Esophagus squamous epithelium (tissue), 5 donors: ENCODE measurements at regions not wholly inside any gene's neighbourhood (a gene's known extent, or its start where the extent isn't known, plus 50 kb on each side); places are given as distances from the start of the nearest gene placed in this dataset.

Experiments
- DNase-seq: peaks from one replicate; lab custom pipeline; 2025; lab: John Stamatoyannopoulos, UW
- H3K27ac ChIP-seq, 4 donors: fragments of 200-600 bp; sonication (generic); one replicate each; pipeline ENCODE4 v1.5.1; 2016 to 2019; ENCODE audit warnings: mild to moderate bottlenecking in 1 of 4
- H3K27me3 ChIP-seq, 4 donors: fragments of 200-600 bp; sonication (generic); 1 replicate in 3 of 4; 2 replicates in 1 of 4; pipeline versions ENCODE4 v1.5.1 to v1.6.0; 2017 to 2021; ENCODE audit warnings: antibody characterized with exemption in 1 of 4
- H3K36me3 ChIP-seq, 3 donors: fragments of 200-600 bp; sonication (generic); one replicate each; pipeline ENCODE4 v1.5.1; 2016 to 2019
- H3K4me1 ChIP-seq, 3 donors: fragments of 200-600 bp; sonication (generic); one replicate each; pipeline ENCODE4 v1.5.1; 2017 to 2019
- H3K4me3 ChIP-seq, 4 donors: fragments of 200-600 bp; sonication (generic); 1 replicate in 3 of 4; 2 replicates in 1 of 4; pipeline ENCODE4 v1.5.1; 2016 to 2019; ENCODE audit warnings: mild to moderate bottlenecking in 2 of 4, moderate library complexity in 1 of 4
- H3K9me3 ChIP-seq, 3 donors: fragments of 200-600 bp; sonication (generic); one replicate each; pipeline ENCODE4 v1.5.1; 2016 to 2019
- CTCF ChIP-seq, 6 experiments: fragments of 450-650 bp in 4 of 6; fragments of 200-600 bp in 2 of 6; sonication (generic) in 2 of 6; IDR thresholded peaks; one replicate each; pipeline ENCODE4 v1.5.1; 2016 to 2019; ENCODE audit warnings: antibody characterized with exemption in 6 of 6, mild to moderate bottlenecking in 4 of 6, moderate library complexity in 4 of 6
- POLR2A ChIP-seq, 4 donors: fragments of 450-650 bp; IDR thresholded peaks; one replicate each; pipeline ENCODE4 v1.6.1; 2017; ENCODE audit warnings: antibody characterized with exemption in 4 of 4, mild to moderate bottlenecking in 4 of 4, moderate library complexity in 3 of 4
- WGBS, 2 donors: methylation state at CpG; one replicate each; pipeline ENCODE4 v1.1.5; 2018; 5-methylcytosine and 5-hydroxymethylcytosine counted together
- intact Hi-C: fragments of 100-400 bp; cut with DNase I; formaldehyde crosslinking; loops from one replicate; pipeline ENCODE4 v1.15.0; 2022
- donor health status: DM: yes; HTN: yes; CAD: no.

DNA sequence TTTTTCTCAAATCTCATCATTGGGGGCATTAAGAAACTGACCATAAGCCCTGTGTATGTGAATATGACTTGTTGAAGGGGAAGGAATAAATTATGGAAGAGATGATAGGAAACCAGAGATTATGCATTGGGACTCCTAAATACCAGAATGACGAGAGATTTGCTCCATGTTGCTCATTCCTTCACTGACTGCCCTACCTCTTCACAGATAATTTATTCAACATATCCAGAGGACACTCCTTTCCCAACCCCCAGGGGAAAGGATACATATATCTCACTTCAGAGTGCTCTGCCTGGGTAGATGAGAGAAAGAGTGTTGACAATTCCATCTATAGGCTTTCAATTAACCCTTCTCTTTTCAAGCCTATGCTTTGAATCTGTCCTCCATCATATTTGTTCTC lies 145.3 kb upstream of the RHOBTB1 start:
- TF ChIP-seq CTCF (IDR thresholded peaks at IDR 0.05) (no peak), POLR2A (IDR thresholded peaks at IDR 0.05) (no peak)
- intact Hi-C loops, result no loop called here
- Histone ChIP-seq H3K27me3 (no peaks in the 10 kb centered on the region), H3K4me3 (no peak overlapping the region), H3K27ac (no peak overlapping the region), H3K4me1 (peaks cover 0 to 4% (median 0%) of the 10 kb centered on the region in 3 donors), H3K9me3 (peaks cover 0 to 4% (median 0%) of the 10 kb centered on the region in 3 donors), H3K36me3 (no peaks in the 10 kb centered on the region)
- WGBS, 2 donors, result 73% methylated on average over 1 of the region's 1 CpG
- DNase-seq, result no peak

DNA sequence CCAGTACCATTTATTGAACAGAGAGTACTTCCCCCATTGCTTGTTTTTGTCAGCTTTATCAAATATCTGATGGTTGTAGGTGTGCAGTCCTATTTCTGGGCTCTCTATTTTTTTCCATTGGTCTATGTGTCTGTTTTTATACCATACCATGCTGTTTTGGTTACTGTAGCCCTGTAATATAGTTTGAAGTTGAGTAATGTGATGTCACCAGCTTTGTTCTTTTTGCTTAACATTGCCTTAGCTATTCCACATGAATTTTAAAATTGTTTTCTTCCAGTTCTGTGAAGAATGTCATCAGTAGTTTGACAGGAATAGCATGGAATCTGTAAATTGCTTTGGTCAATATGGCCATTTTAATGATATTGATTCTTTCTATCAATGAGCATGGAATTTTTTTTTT lies 140.5 kb upstream of the RHOBTB1 start:
- no peak overlapping the region for H3K27ac ChIP-seq
- TF ChIP-seq CTCF (IDR thresholded peaks at IDR 0.05), result no peak
- TF ChIP-seq POLR2A (IDR thresholded peaks at IDR 0.05), result no peak
- no peak overlapping the region for H3K4me3 ChIP-seq
- DNase-seq, result no peak
- no peaks in the 10 kb centered on the region for H3K27me3 ChIP-seq
- intact Hi-C loops, result no loop called here
- peaks cover 0 to 8% (median 0%) of the 10 kb centered on the region in 3 donors for H3K9me3 ChIP-seq
- no peaks in the 10 kb centered on the region for H3K36me3 ChIP-seq
- H3K4me1 ChIP-seq, result peaks cover 0 to 15% (median 0%) of the 10 kb centered on the region in 3 donors

GRCh38 chr10:61081301-61081700 lies 137.3 kb upstream of the RHOBTB1 start:
- Histone ChIP-seq H3K27ac (no peak overlapping the region), H3K27me3 (no peaks in the 10 kb centered on the region), H3K4me3 (no peak overlapping the region), H3K36me3 (no peaks in the 10 kb centered on the region), H3K9me3 (peaks cover 0 to 8% (median 0%) of the 10 kb centered on the region in 3 donors), H3K4me1 (peaks cover 0 to 15% (median 0%) of the 10 kb centered on the region in 3 donors)
- WGBS, 2 donors, result 23 to 67% methylated on average over 1 to 2 of the region's 2 CpGs
- no peak for DNase-seq
- intact Hi-C loops, result no loop called here
- TF ChIP-seq POLR2A (IDR thresholded peaks at IDR 0.05), result no peak
- TF ChIP-seq CTCF (IDR thresholded peaks at IDR 0.05), result no peak

DNA sequence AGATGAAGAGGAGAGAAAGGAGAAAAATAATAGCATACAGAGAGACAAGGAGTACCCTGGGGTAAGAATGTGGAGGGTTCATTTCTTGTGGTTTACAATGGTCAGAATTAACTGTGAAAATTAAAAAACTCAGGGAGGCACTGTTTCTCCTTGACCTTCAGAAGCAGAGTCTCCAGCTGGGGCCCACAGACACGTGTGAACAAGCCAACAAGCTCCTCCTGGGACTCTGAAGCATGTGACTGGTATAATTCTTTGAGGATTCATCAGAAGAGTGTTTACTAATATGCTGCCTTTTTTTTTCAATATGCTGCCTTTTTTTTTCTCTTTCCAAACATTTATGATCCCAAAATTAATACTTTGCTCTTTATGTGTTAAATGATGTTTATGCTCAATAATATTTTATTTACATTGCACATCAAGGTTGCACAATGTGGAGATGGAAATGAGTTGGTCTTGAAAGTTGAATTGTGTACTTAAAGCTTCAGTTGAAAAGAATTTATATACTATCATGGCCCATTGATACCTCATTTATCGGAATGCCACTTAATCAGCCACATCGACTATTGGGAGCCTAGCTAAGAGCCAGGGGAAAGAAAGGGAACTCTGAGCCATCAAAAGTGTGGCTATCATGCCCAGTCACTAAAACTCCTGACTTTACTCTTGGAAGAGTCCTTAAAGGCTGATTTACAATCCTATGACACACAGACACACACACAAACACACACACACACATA lies 134.7 kb upstream of the RHOBTB1 start:
- no peak overlapping the region for H3K4me3 ChIP-seq
- 52 to 55% methylated on average over 3 of the region's 3 CpGs for WGBS, 2 donors
- intact Hi-C loops, result no loop called here
- peaks cover 0 to 12% (median 0%) of the 10 kb centered on the region in 3 donors for H3K4me1 ChIP-seq
- no peaks in the 10 kb centered on the region for H3K36me3 ChIP-seq
- TF ChIP-seq CTCF (IDR thresholded peaks at IDR 0.05), result no peak
- no peak for TF ChIP-seq POLR2A (IDR thresholded peaks at IDR 0.05)
- no peaks in the 10 kb centered on the region for H3K27me3 ChIP-seq
- DNase-seq, result no peak
- H3K9me3 ChIP-seq, result no peaks in the 10 kb centered on the region
- H3K27ac ChIP-seq, result no peak overlapping the region

- DNase-seq, result no peak
- no peak overlapping the region for H3K27ac ChIP-seq
- H3K4me3 ChIP-seq, result no peak overlapping the region
- TF ChIP-seq POLR2A (IDR thresholded peaks at IDR 0.05), result no peak
- TF ChIP-seq CTCF (IDR thresholded peaks at IDR 0.05), result no peak
- WGBS, 2 donors, result 50 to 71% methylated on average over 1 of the region's 1 CpG
- H3K4me1 ChIP-seq, result peaks cover 0 to 7% (median 0%) of the 10 kb centered on the region in 3 donors
- H3K27me3 ChIP-seq, result no peaks in the 10 kb centered on the region
- intact Hi-C loops, result no loop called here
- H3K36me3 ChIP-seq, result no peaks in the 10 kb centered on the region
- H3K9me3 ChIP-seq, result no peaks in the 10 kb centered on the region
These were observed 132.7 kb upstream of the RHOBTB1 start for GRCh38 chr10:61076572-61077114.
